Transverse colon (tissue), 3 donors: ENCODE measurements at regions not wholly inside any gene's neighbourhood (a gene's known extent, or its start where the extent isn't known, plus 50 kb on each side); places are given as distances from the start of the nearest gene placed in this dataset.
"Not testable (repeated sequence)": the region's sequence is repeated elsewhere in the genome, so short reads cannot be mapped to it uniquely, and the experiment has no call there.

ENCODE experiments used
- EP300 ChIP-seq: sonication (generic); formaldehyde crosslinking; IDR thresholded peaks from one replicate; pipeline ENCODE4 v1.6.1; 2017; ENCODE audit warnings: antibody characterized with exemption, low read depth
- POLR2A ChIP-seq: fragments of 450-650 bp; IDR thresholded peaks from one replicate; pipeline ENCODE4 v1.6.1; 2016; ENCODE audit warnings: antibody characterized with exemption, mild to moderate bottlenecking, moderate library complexity
- TF ChIP-seq, protein P1 (sequence below), 5 experiments: fragments of 200-600 bp in 3 of 5; fragments of 450-650 bp in 2 of 5; sonication (generic) in 3 of 5; IDR thresholded peaks; 1 replicate in 2 of 5; 2 replicates in 3 of 5; pipeline ENCODE4 v1.5.1; 2016 to 2017; ENCODE audit warnings: antibody characterized with exemption in 5 of 5, inconsistent platforms in 3 of 5, mild to moderate bottlenecking in 2 of 5, moderate library complexity in 1 of 5

DNA sequence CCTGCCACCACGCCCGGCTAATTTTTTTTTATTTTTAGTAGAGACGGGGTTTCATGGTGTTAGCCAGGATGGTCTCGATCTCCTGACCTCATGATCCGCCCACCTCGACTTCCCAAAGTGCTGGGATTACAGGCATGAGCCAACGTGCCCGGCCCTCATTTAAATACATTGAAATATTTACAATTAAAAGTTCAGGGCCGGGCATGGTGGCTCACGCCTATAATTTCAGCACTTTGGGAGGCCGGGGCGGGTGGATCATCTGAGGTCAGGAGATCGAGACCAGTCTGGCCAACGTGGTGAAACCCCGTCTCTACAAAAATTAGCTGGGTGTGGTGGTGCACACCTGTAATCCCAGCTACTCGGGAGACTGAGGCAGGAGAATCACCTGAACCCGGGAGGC, 115.2 kb downstream of the CRYBB2 start:
- TF ChIP-seq, protein P1, sequence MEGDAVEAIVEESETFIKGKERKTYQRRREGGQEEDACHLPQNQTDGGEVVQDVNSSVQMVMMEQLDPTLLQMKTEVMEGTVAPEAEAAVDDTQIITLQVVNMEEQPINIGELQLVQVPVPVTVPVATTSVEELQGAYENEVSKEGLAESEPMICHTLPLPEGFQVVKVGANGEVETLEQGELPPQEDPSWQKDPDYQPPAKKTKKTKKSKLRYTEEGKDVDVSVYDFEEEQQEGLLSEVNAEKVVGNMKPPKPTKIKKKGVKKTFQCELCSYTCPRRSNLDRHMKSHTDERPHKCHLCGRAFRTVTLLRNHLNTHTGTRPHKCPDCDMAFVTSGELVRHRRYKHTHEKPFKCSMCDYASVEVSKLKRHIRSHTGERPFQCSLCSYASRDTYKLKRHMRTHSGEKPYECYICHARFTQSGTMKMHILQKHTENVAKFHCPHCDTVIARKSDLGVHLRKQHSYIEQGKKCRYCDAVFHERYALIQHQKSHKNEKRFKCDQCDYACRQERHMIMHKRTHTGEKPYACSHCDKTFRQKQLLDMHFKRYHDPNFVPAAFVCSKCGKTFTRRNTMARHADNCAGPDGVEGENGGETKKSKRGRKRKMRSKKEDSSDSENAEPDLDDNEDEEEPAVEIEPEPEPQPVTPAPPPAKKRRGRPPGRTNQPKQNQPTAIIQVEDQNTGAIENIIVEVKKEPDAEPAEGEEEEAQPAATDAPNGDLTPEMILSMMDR (IDR thresholded peaks at IDR 0.05) = not testable (repeated sequence)
- TF ChIP-seq POLR2A, EP300: not testable (repeated sequence)
